ENCODE measurements at regions not wholly inside any gene's neighbourhood (a gene's known extent, or its start where the extent isn't known, plus 50 kb on each side); places are given as distances from the start of the nearest gene placed in this dataset.

- TF ChIP-seq CTCF (IDR thresholded peaks at IDR 0.05; ENCODE audit: insufficient read depth, low read length, poor library complexity, severe bottlenecking) (no peak), EZH2phosphoT487 (conservative IDR thresholded peaks at IDR 0.05; ENCODE audit: low read length) (no peak)
These were observed 1989.4 kb downstream of the PCDH9 start for GRCh38 chr13:65240773-65241172.

Measured in SU-DHL-6 (cell line).